NCI-H1105 (cell line): ENCODE measurements at regions not wholly inside any gene's neighbourhood (a gene's known extent, or its start where the extent isn't known, plus 50 kb on each side); places are given as distances from the start of the nearest gene placed in this dataset.

ENCODE experiments used
- DNase-seq: peaks from one replicate; lab custom pipeline; 2025; lab: John Stamatoyannopoulos, UW

DNA sequence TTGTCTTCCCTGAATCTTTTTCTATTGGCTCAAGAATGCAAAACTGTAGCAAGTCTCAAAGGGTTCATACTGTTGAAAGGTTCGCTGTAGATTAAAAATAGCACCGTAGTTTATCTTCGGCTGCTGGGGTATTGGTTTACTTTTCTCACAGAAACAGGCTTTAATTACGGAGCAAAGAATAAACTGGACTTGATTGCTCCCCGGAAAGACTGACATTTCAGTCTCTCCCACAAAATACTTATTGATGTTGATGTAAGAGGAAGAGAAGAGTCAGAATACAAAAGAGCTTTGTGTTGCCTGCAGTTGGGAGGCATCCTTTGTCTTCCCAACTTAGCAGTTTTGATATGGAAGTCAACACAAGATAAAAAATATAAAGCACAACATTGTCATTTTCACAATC, 183.9 kb upstream of the DMAC1 start:
- no peak for DNase-seq

DNA sequence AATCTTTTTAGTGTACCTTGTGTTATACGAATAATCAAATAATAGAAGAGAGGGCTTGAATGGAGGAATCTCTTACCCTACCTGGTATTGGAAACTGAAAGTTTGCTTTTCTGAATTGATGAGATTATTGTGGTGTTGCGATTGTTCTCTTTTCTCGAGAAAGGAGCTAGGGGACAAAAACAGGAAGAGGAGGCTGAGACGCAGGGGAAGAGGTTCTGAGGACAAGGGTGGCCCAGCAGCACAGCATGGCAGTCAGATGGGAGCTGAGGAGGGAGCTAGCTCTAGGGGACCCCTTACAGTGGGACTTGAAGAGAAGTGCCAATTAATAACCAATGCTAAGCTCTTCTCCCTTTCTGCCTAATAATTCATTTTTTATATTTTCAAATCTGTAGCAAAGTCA, 183.3 kb upstream of the DMAC1 start:
- DNase-seq = no peak

- DNase-seq = no peak
Observed at GRCh38 chr9:7980691-7981289, 181.2 kb upstream of the DMAC1 start.

- DNase-seq = no peak
Observed at GRCh38 chr9:7980041-7980440, 180.5 kb upstream of the DMAC1 start.

DNA sequence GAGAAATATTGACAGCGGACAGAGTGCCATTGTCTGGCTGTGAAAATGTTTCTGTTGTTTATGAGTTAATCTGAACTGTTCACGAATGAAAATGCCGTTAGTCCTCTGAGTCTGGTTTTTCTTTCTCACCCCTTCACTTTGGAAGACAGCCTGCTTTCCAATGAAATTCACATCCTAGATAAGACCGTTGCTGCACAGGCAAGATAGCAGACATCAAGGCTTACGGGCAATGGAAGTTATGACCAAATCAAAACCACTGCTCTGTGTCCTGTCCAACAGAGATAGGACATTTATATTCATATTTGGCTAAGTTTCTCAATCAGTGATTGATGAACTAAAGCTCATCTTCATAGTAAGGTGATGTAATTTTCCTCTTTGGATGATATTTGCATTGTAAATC, 180.0 kb upstream of the DMAC1 start:
- no peak for DNase-seq

- DNase-seq = no peak
Observed at GRCh38 chr9:7977586-7977985, 178.0 kb upstream of the DMAC1 start.

DNA sequence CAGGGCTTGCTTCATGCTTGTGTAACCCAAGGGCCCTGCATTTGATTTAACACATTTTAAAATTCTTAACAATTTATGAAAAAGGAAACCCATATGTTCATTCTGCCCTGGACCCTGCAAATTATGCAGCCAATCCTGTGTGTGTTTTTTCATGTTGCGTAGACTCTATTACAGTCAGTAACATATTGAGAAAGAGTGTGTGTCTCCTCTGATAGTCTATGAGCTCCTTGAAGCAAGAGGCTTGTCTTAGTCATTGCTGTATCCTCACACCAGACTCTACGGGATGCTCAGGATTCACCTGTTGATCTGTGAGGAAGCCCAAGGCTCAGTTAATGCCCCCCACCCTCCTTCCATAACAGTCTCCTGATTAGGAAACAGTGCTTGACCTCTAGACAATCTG, 177.3 kb upstream of the DMAC1 start:
- DNase-seq = no peak

DNA sequence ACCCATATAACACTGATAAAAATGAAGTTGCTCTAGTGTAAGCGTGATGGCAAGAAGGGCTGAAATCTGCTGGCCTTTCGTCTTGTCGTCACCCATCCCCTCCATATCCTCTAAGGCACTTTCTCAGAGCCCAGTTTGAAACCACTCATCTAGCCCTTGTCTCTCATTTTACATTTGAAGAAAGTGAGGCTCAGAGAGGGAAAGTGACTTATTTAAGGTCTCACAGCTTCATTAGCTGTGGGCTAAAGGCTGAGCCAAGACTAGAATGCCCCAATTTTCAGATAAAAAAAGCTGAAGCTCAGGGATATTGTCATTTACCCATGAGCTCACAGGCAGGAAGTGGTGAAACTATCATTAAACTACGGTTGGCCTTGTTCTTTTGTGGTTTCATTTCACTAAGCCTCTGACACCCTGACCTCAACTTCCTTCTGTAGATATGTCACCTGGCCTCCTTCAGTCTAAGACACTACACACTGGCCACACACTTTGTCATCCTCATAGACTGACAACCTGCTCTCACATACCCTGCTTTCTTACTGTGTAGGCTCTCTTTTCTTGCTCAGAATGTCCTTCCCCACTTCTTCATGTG, 176.7 kb upstream of the DMAC1 start:
- DNase-seq = no peak

DNA sequence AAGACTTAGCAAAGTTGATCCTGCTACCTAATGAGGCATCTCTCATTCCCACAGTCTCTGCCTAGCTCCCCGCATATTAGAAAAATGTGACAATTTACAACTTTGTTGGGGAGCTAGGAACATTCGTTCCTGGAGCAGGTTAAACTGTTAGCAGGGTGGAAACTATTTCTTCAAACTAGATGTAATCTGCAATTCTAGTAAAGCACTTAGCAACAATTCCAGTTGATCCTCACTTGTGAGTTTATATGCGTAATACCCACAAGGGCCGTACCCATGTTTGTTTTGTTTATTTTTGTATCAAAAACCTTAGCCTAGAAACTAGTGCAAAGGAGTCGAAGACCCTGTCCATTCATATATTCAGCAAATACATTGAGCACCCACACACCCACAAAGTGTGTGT, 175.8 kb upstream of the DMAC1 start:
- DNase-seq = no peak

GRCh38 chr9:7974335-7974960, 174.9 kb upstream of the DMAC1 start:
- DNase-seq = no peak

GRCh38 chr9:7973123-7973522, 173.5 kb upstream of the DMAC1 start:
- no peak for DNase-seq

GRCh38 chr9:7970681-7971330, 171.2 kb upstream of the DMAC1 start:
- DNase-seq = no peak

GRCh38 chr9:7968687-7969086, 169.1 kb upstream of the DMAC1 start:
- DNase-seq = no peak

DNA sequence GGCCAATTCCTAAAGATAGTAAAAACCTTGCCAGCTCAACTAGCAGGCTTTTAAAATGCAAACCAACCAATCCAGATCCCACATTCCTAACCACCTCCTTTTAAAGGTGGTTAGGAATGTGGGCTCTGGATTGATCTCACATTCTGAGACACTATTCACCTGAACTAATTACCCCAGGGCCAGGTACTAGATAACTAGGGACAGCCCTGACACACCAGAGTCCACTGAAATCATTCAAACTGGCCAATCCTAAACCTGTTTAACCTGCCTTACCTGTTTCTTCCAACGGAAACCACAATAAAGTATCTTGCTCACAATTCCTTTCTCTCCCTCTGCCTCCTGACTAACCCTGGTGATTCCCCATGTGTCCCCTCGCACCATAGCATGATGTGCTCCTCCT, 168.3 kb upstream of the DMAC1 start:
- no peak for DNase-seq

DNA sequence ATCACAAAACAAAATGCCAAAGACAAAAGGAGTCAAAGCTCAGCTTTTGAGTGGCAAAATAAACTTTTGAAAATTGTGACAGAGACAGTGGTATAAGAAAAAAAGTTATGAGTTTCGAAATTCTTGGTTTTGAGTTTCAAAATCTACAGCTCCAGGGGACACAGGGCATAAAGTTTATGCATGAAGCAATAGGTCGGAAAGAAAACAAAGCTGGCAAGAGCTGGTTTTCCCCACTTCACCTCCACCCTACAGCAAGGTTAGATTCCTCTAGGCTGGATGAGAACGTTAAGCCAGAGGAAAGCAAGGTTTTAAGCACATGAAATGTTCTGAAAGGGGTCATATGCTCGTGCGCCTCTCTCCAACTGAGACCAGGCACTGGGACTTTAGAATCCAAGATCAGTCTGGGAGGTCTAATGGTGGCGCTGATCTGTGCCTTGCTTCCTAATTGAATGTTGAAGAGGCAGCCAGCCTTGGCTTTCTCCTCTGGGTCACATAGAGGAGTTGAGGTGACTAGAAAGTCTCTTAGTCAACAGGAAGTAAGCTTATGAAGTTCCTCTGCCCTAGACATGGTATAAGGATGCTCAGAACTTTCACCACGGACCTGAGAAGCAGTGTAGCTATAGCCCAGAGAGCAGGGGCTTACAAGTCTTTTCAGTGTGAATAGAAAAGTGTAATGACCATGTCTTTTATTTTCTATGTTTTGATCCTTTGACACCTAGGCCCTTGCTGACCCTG, 167.7 kb upstream of the DMAC1 start:
- no peak for DNase-seq

DNA sequence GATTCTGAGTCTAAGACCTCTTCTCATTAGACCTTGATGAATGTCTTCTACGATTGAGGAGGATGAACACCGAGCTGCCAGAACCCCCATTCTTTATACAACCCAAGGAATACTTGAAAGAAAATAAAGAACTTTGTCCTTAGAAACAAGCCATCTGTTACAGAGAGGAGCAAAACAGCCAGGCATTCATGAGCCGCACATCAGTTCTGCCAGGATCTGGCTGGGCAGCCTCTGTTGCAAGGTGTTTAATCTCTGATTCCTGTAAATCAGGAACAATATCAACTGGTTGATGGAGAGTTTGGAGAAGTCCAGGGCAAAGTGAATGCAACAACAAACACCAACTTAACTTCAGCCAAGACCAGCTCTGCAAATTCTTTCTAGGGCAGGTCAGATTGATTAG, 165.5 kb upstream of the DMAC1 start:
- DNase-seq = no peak

DNA sequence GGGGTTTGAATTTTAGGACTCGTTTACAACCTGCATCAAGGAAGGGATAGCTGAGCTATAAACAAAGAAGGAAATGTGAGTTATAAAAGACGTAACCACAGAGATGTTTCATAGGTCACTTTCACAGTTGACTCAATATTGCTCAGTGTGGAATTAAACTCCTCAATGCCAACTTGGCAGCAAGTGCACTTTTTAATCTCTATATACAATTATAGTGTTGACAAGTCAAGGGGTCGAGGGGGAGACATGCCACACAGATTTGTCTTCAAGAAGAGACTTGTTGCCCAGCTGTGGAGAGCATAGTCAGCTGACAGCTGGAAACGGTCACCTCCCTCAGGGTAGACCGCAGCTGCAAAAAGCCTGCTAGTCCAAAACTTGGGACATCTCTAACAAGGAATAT, 163.4 kb upstream of the DMAC1 start:
- no peak for DNase-seq

DNA sequence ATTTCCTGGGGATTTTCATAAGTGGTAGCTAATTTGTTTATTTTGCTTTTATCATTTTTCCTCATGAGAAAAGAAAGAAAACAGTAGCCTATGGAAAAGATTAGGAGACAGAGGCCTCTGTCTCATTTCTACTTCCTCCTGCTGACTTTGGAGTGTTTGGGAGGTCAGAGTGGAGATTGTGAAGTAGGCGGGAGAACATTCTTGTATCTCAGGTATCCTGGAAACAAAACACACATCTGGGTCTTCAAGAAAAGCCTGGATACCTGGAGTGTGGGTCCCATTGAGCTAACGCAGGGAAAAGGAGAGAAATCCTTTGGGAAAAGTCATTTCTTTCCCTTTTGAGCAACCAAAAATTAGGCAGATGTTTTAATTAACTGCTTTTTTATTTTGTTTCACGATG, 161.5 kb upstream of the DMAC1 start:
- DNase-seq = no peak

DNA sequence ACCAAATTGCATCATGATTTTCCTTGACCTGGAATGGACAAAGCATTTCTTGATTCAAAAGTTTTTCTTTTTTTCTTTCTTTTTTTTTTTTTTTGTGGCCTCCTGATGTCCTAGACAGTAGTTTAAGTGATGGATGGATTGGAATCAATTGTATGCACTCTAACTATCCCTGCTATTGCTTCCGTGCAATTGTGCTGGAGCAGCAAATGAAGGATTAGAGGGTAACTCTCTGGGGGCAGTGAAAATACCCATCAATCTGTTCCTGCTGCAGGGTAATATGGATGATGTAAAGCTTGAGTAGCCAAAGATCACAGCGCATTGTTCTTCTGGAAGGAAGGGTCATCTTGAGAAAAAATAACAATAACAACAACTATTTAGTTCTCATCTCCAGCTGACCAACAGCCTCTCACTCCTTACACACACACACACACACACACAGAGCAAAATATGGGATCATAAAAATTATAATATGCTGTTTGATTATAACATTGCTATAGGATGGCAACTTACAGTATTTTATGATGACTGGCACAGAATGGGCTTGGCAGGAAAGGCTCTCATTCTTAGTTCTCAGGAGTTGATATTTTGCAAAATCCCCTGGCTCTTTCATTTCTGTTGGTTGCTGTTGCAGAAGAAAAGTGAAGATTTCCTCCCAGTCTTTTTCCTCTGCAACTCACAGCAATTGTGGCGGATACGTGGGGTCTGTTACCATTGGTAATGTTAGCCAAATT, 160.9 kb upstream of the DMAC1 start:
- DNase-seq = no peak

- no peak for DNase-seq
Observed at GRCh38 chr9:7957803-7958202, 158.2 kb upstream of the DMAC1 start.

DNA sequence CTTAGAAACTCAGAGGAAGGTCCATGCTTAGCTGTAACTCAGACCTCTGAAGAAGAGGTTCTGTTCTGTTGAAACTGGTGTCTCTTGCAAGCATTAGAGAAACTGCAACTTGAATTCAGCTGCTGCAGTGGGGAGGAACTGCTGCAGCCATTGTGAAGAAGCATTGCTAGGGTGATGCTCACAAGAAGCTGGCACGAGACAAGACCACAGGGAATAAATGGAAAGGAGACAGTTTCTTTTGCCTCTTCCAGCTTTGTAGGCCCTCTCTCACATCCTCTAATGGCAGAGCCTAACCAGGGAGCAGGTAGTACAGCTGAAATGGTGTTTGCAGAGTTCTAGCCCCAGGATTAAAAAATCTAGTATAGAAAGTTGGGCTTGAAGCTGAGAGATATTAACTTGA, 148.0 kb upstream of the DMAC1 start:
- no peak for DNase-seq

GRCh38 chr9:7946458-7946857, 146.9 kb upstream of the DMAC1 start:
- DNase-seq = no peak
